H1 (cell line): ENCODE measurements at regions not wholly inside any gene's neighbourhood (a gene's known extent, or its start where the extent isn't known, plus 50 kb on each side); places are given as distances from the start of the nearest gene placed in this dataset.

Experiments used
- CTCF ChIA-PET: fragments of 300-600 bp; sonication (Branson Sonifier 250); formaldehyde crosslinking; loops from one replicate; lab custom pipeline; 2021; ENCODE audit not compliant: partially characterized antibody; lab: Charles Lee
- POLR2A ChIA-PET: fragments of 300-600 bp; sonication (Branson Sonifier 250); formaldehyde crosslinking; loops from one replicate; lab custom pipeline; 2021; ENCODE audit warnings: inconsistent platforms; ENCODE audit not compliant: partially characterized antibody; lab: Charles Lee
- DNase-seq, 2 experiments: peaks; one replicate each; pipeline versions ENCODE4 v3.0.0 to v3.0.0-alpha.2; 2010 to 2022; ENCODE audit warnings: low spot score in 2 of 2, low read depth in 1 of 2, mixed read lengths in 1 of 2
- FAIRE-seq: peaks from 2 replicates; lab custom pipeline; 2011; peaks lifted over from hg19 to GRCh38; lab: Jason Lieb, UNC
- H2AFZ ChIP-seq: 2 replicates; pipeline ENCODE4 v1.8.1; 2012; ENCODE audit warnings: low read length, inconsistent platforms
- H2AK5ac ChIP-seq: 2 replicates; pipeline ENCODE4 v1.6.1; 2013; ENCODE audit warnings: low read depth, low read length
- H2BK120ac ChIP-seq: replicated peaks from 2 replicates; pipeline ENCODE3; 2013; ENCODE audit warnings: low read depth, low read length, inconsistent platforms
- H2BK12ac ChIP-seq: 2 replicates; pipeline ENCODE4 v1.6.1; 2013; ENCODE audit warnings: low read depth, low read length
- H2BK15ac ChIP-seq: 2 replicates; pipeline ENCODE4 v1.6.1; 2013; ENCODE audit warnings: low read length
- H2BK20ac ChIP-seq: 2 replicates; pipeline ENCODE4 v1.6.1; 2013; ENCODE audit warnings: low read length
- H2BK5ac ChIP-seq: 2 replicates; pipeline ENCODE4 v1.6.1; 2013; ENCODE audit warnings: low read depth, low read length
- H3K14ac ChIP-seq: 2 replicates; pipeline ENCODE4 v1.6.1; 2013; ENCODE audit warnings: inconsistent platforms; ENCODE audit not compliant: insufficient read length
- H3K18ac ChIP-seq: 2 replicates; pipeline ENCODE4 v1.6.1; 2013; ENCODE audit warnings: low read length; ENCODE audit errors: extremely low read depth
- H3K23ac ChIP-seq: 2 replicates; pipeline ENCODE4 v1.6.1; 2013; ENCODE audit warnings: inconsistent platforms; ENCODE audit not compliant: insufficient read length
- H3K23me2 ChIP-seq: 2 replicates; pipeline ENCODE4 v1.6.1; 2013; ENCODE audit warnings: low read depth, low read length
- H3K27ac ChIP-seq: 2 replicates; pipeline ENCODE4 v1.6.1; 2011; ENCODE audit warnings: low read depth, low read length, inconsistent platforms
- H3K27me3 ChIP-seq, 4 experiments: replicated peaks in 1 of 4; 1 replicate in 1 of 4; 2 replicates in 3 of 4; pipeline versions ENCODE4 v1.6.1 to v1.8.1; 2011 to 2013; ENCODE audit warnings: low read length in 3 of 4, mild to moderate bottlenecking in 3 of 4, inconsistent platforms in 2 of 4, mixed read lengths in 2 of 4, moderate library complexity in 1 of 4; ENCODE audit not compliant: control insufficient read depth in 3 of 4, insufficient read depth in 3 of 4; ENCODE audit errors: extremely low read depth in 1 of 4
- H3K36me3 ChIP-seq, 4 experiments: 2 replicates each; pipeline versions ENCODE4 v1.6.1 to v1.8.1; 2011 to 2013; ENCODE audit warnings: mild to moderate bottlenecking in 4 of 4, low read length in 3 of 4, moderate library complexity in 2 of 4, control low read depth in 1 of 4, inconsistent platforms in 1 of 4; ENCODE audit not compliant: insufficient read depth in 4 of 4, control insufficient read depth in 2 of 4
- H3K4ac ChIP-seq: replicated peaks from 2 replicates; pipeline ENCODE3; 2013; ENCODE audit warnings: low read length, low read depth, mixed read lengths, inconsistent platforms; ENCODE audit not compliant: insufficient read length
- H3K4me1 ChIP-seq, 4 experiments: replicated peaks in 1 of 4; 1 replicate in 1 of 4; 2 replicates in 3 of 4; pipeline versions ENCODE4 v1.6.1 to v1.8.1; 2011 to 2013; ENCODE audit warnings: low read length in 3 of 4, inconsistent platforms in 2 of 4, mixed read lengths in 1 of 4; ENCODE audit not compliant: insufficient read depth in 4 of 4, control insufficient read depth in 3 of 4
- H3K4me2 ChIP-seq, 2 experiments: 2 replicates each; pipeline versions ENCODE4 v1.6.1 to v1.8.1; 2011 to 2013; ENCODE audit warnings: low read depth in 2 of 2, low read length in 2 of 2, control low read depth in 1 of 2, inconsistent platforms in 1 of 2, mild to moderate bottlenecking in 1 of 2; ENCODE audit not compliant: insufficient read depth in 1 of 2
- H3K4me3 ChIP-seq, 4 experiments: fragments of 200-600, 300-600 bp in 1 of 4; sonication (generic), shearing (Covaris generic), sonication (Bioruptor Twin) in 1 of 4; 2 replicates each; pipeline versions ENCODE4 v1.5.1 to v1.8.1; 2011 to 2016; ENCODE audit warnings: low read length in 4 of 4, low read depth in 3 of 4, control low read depth in 2 of 4, inconsistent platforms in 2 of 4, mild to moderate bottlenecking in 2 of 4, mixed read lengths in 1 of 4, moderate library complexity in 1 of 4; ENCODE audit not compliant: insufficient read depth in 2 of 4; ENCODE audit errors: extremely low read depth in 1 of 4
- H3K56ac ChIP-seq: replicated peaks from 2 replicates; pipeline ENCODE3; 2013; ENCODE audit warnings: low read depth, mild to moderate bottlenecking, mixed read lengths, low read length, inconsistent platforms; ENCODE audit not compliant: insufficient read length
- H3K79me1 ChIP-seq: 2 replicates; pipeline ENCODE4 v1.6.1; 2013; ENCODE audit warnings: low read depth, low read length, control low read depth
- H3K79me2 ChIP-seq, 2 experiments: 2 replicates each; pipeline versions ENCODE4 v1.6.1 to v1.8.1; 2012 to 2013; ENCODE audit warnings: low read length in 2 of 2, mild to moderate bottlenecking in 2 of 2, inconsistent platforms in 1 of 2; ENCODE audit not compliant: insufficient read depth in 2 of 2, control insufficient read depth in 1 of 2
- H3K9ac ChIP-seq, 4 experiments: replicated peaks in 1 of 4; 1 replicate in 1 of 4; 2 replicates in 3 of 4; pipeline versions ENCODE4 v1.6.1 to v1.8.1; 2011 to 2013; ENCODE audit warnings: low read depth in 3 of 4, low read length in 3 of 4, control low read depth in 2 of 4, mild to moderate bottlenecking in 2 of 4, moderate library complexity in 2 of 4, inconsistent platforms in 1 of 4; ENCODE audit errors: extremely low read depth in 1 of 4
- H3K9me3 ChIP-seq, 2 experiments: 2 replicates each; pipeline versions ENCODE4 v1.6.1 to v1.8.1; 2012 to 2013; ENCODE audit warnings: mild to moderate bottlenecking in 2 of 2, moderate library complexity in 2 of 2, control low read depth in 1 of 2, inconsistent platforms in 1 of 2, low read depth in 1 of 2, low read length in 1 of 2, mixed read lengths in 1 of 2; ENCODE audit not compliant: insufficient read depth in 2 of 2
- H4K20me1 ChIP-seq, 2 experiments: replicated peaks in 1 of 2; 2 replicates each; pipeline versions ENCODE3 to v1.8.1; 2011 to 2013; ENCODE audit warnings: inconsistent platforms in 2 of 2, low read length in 2 of 2, mild to moderate bottlenecking in 1 of 2; ENCODE audit not compliant: insufficient read depth in 2 of 2, control insufficient read depth in 1 of 2
- H4K5ac ChIP-seq: 2 replicates; pipeline ENCODE4 v1.6.1; 2013; ENCODE audit warnings: low read length, low read depth, mixed read lengths, inconsistent platforms; ENCODE audit not compliant: insufficient read length
- H4K8ac ChIP-seq: 2 replicates; pipeline ENCODE4 v1.8.0; 2013; ENCODE audit warnings: mild to moderate bottlenecking, moderate library complexity, low read length, inconsistent platforms; ENCODE audit not compliant: insufficient read depth; ENCODE audit errors: extremely low read depth
- H4K91ac ChIP-seq: replicated peaks from 2 replicates; pipeline ENCODE3; 2013; ENCODE audit warnings: low read length, mixed read lengths, inconsistent platforms; ENCODE audit not compliant: insufficient read length
- ASH2L ChIP-seq: fragments of 200-600, 300-600 bp; sonication (generic); IDR thresholded peaks from one replicate; pipeline ENCODE4 v1.7.1; 2017; ENCODE audit warnings: low read length
- CBX5 ChIP-seq: fragments of 300-800, 300-1000 bp; sonication (generic); IDR thresholded peaks from 2 replicates; pipeline ENCODE4 v1.7.1; 2016; ENCODE audit warnings: antibody characterized with exemption, low read length, low read depth
- CEBPB ChIP-seq: IDR thresholded peaks from 2 replicates; pipeline ENCODE4 v1.6.1; 2012; ENCODE audit warnings: low read depth, low read length
- EGR1 ChIP-seq: IDR thresholded peaks from 2 replicates; pipeline ENCODE4 v1.6.1; 2011; ENCODE audit warnings: low read depth, low read length, borderline replicate concordance
- EP300 ChIP-seq, 2 experiments: IDR thresholded peaks; 1 replicate in 1 of 2; 2 replicates in 1 of 2; pipeline ENCODE4 v1.6.1; 2011 to 2012; ENCODE audit warnings: low read depth in 2 of 2, low read length in 2 of 2, mild to moderate bottlenecking in 2 of 2, borderline replicate concordance in 1 of 2, inconsistent platforms in 1 of 2, moderate library complexity in 1 of 2
- GABPA ChIP-seq: IDR thresholded peaks from 2 replicates; pipeline ENCODE4 v1.6.1; 2011; ENCODE audit warnings: mild to moderate bottlenecking, low read length, moderate library complexity, borderline replicate concordance; ENCODE audit not compliant: insufficient read depth
- GTF2F1 ChIP-seq: IDR thresholded peaks from 2 replicates; pipeline ENCODE4 v1.6.1; 2012; ENCODE audit warnings: low read depth, low read length, improper control_type of control experiment, borderline replicate concordance
- HDAC6 ChIP-seq: IDR thresholded peaks from one replicate; pipeline ENCODE4 v1.7.1; 2012; ENCODE audit warnings: low read depth, mild to moderate bottlenecking, inconsistent platforms, low read length, moderate library complexity
- JUND ChIP-seq: IDR thresholded peaks from 2 replicates; pipeline ENCODE4 v1.6.1; 2011; ENCODE audit warnings: mild to moderate bottlenecking, improper control_type of control experiment, low read length
- MAFK ChIP-seq: IDR thresholded peaks from 2 replicates; pipeline ENCODE4 v1.6.1; 2012; ENCODE audit warnings: low read depth, mild to moderate bottlenecking, improper control_type of control experiment, low read length
- NANOG ChIP-seq: IDR thresholded peaks from 2 replicates; pipeline ENCODE4 v1.6.1; 2011; ENCODE audit warnings: low read length, low read depth, mild to moderate bottlenecking, inconsistent platforms; ENCODE audit not compliant: insufficient read depth, poor library complexity, severe bottlenecking
- RXRA ChIP-seq: IDR thresholded peaks from 2 replicates; pipeline ENCODE4 v1.6.1; 2011; ENCODE audit warnings: low read depth, mild to moderate bottlenecking, low read length, moderate library complexity; ENCODE audit not compliant: insufficient read depth
- TAF7 ChIP-seq: optimal IDR thresholded peaks from 2 replicates; pipeline ENCODE3; 2011; ENCODE audit warnings: low read depth, mild to moderate bottlenecking, inconsistent platforms, low read length, moderate library complexity, borderline replicate concordance
- WGBS, 2 experiments: shearing (Covaris generic) in 1 of 2; methylation state at CpG; one replicate each; pipeline versions ENCODE4 v1.1.6 to v1.1.7; 2013 to 2015; ENCODE audit warnings: low lambda C conversion rate in 2 of 2, mixed read lengths in 2 of 2, inconsistent platforms in 1 of 2, low coverage in 1 of 2, missing lambda C conversion rate in 1 of 2; ENCODE audit not compliant: insufficient replicate concordance in 2 of 2, insufficient coverage in 1 of 2, insufficient read length in 1 of 2; ENCODE audit errors: extremely low coverage in 1 of 2, missing lambda C conversion rate in 1 of 2; 5-methylcytosine and 5-hydroxymethylcytosine counted together

DNA sequence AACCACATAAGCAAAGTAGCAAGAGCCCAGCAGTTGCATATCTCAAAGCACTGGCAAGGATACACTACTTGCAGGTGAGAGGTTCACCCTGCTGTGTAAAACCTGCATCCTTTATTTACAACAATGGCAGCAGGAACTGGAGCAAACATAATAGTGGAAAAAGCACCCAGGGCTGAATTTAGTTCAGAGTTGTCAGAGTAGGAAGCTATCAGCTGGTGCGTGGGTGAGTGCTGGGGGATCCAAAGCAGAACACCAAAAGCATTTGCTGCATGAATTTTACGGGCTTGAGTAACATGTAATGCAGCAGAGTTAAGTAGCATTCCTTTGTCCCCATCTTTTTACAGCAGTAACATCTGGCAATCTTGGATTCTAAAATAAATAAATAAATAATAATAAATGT lies 73.5 kb upstream of the SRD5A2 start:
- H3K27ac ChIP-seq = no peak overlapping the region
- TF ChIP-seq CBX5 (no peak), GTF2F1 (no peak), HDAC6 (no peak), RXRA (no peak), JUND (no peak), EGR1 (no peak), TAF7 (no peak), GABPA (no peak), ASH2L (no peak), NANOG (no peak), MAFK (no peak), CEBPB (no peak), EP300 (IDR thresholded peaks at IDR 0.05; ENCODE audit: borderline replicate concordance in 1 of 2, low read depth in 2 of 2, low read length in 2 of 2) (no peak)

More for the DNA sequence above, 73.5 kb upstream of the SRD5A2 start:
- Histone ChIP-seq H3K9ac (no peak overlapping the region), H3K14ac (no peak overlapping the region), H2AK5ac (no peak overlapping the region), H3K4ac (no peak overlapping the region), H2BK120ac (no peak overlapping the region), H4K8ac (no peak overlapping the region), H3K4me3 (no peak overlapping the region), H3K56ac (no peak overlapping the region), H3K23ac (no peak overlapping the region), H3K36me3 (no peaks in the 10 kb centered on the region), H3K79me1 (no peaks in the 10 kb centered on the region), H2BK20ac (no peak overlapping the region), H4K91ac (no peak overlapping the region), H3K27me3 (no peaks in the 10 kb centered on the region), H3K9me3 (peaks cover 27 to 51% of the 10 kb centered on the region in 2 experiments), H3K4me2 (no peak overlapping the region), H2AFZ (no peak overlapping the region), H3K18ac (no peak overlapping the region), H2BK15ac (no peak overlapping the region), H4K5ac (no peak overlapping the region), H4K20me1 (no peaks in the 10 kb centered on the region), H3K23me2 (no peaks in the 10 kb centered on the region), H2BK12ac (no peak overlapping the region), H2BK5ac (no peak overlapping the region), H3K4me1 (no peaks in the 10 kb centered on the region), H3K79me2 (no peaks in the 10 kb centered on the region)
- 65% methylated on average over 2 of the region's 2 CpGs; no CpG with 5 or more reads in 1 of the 2 experiments for WGBS, 2 experiments
- FAIRE-seq (no peak), DNase-seq (no peak)
- POLR2A ChIA-PET = no interaction called here
- CTCF ChIA-PET = no interaction called here
